H1 (cell line): ENCODE measurements at regions not wholly inside any gene's neighbourhood (a gene's known extent, or its start where the extent isn't known, plus 50 kb on each side); places are given as distances from the start of the nearest gene placed in this dataset.

Experiments
- CHD7 ChIP-seq: fragments of 300-600 bp; sonication (generic); IDR thresholded peaks from 2 replicates; pipeline ENCODE4 v1.7.1; 2012; ENCODE audit warnings: low read length, moderate library complexity, mild to moderate bottlenecking, inconsistent platforms; ENCODE audit not compliant: insufficient replicate concordance
- CTBP2 ChIP-seq: IDR thresholded peaks from 2 replicates; pipeline ENCODE4 v1.7.0; 2011; ENCODE audit warnings: borderline replicate concordance, mild to moderate bottlenecking, moderate library complexity, mixed read lengths, low read length; ENCODE audit not compliant: insufficient read depth, insufficient read length

GRCh38 chr10:78832281-78832680, 236.5 kb upstream of the ZMIZ1 start (continued):
- TF ChIP-seq CTBP2 (no peak), CHD7 (no peak)
